Right lobe of liver (tissue), 6 donors: ENCODE measurements at regions not wholly inside any gene's neighbourhood (a gene's known extent, or its start where the extent isn't known, plus 50 kb on each side); places are given as distances from the start of the nearest gene placed in this dataset.

ENCODE experiments used
- ATAC-seq, 4 donors: fragments of 200-7000 bp; cut with Tn5 transposase; one replicate each; pipeline ENCODE4 v1.9.1; 2020; ENCODE audit warnings: mild to moderate bottlenecking in 4 of 4, moderate library complexity in 4 of 4
- DNase-seq, 3 donors: peaks; one replicate each; pipeline ENCODE4 v3.0.0-alpha.2; 2020
- H3K27ac ChIP-seq, 3 donors: fragments of 200-600 bp; one replicate each; pipeline ENCODE4 v1.8.0; 2022
- H3K27me3 ChIP-seq, 2 donors: fragments of 200-600 bp; one replicate each; pipeline ENCODE4 v1.8.0; 2022
- H3K36me3 ChIP-seq, 4 donors: fragments of 200-600 bp; sonication (generic) in 1 of 4; one replicate each; pipeline versions ENCODE4 v1.5.1 to v1.8.0; 2017 to 2022; ENCODE audit warnings: control low read depth in 1 of 4
- H3K4me1 ChIP-seq, 4 donors: fragments of 200-600 bp; sonication (generic) in 1 of 4; one replicate each; pipeline versions ENCODE4 v1.5.1 to v1.8.0; 2017 to 2022; ENCODE audit warnings: control low read depth in 1 of 4
- H3K4me3 ChIP-seq, 3 donors: fragments of 200-600 bp; one replicate each; pipeline ENCODE4 v1.8.0; 2022
- H3K9me3 ChIP-seq, 4 donors: fragments of 200-600 bp; sonication (generic) in 1 of 4; one replicate each; pipeline versions ENCODE4 v1.5.1 to v1.8.0; 2017 to 2022; ENCODE audit warnings: control low read depth in 1 of 4
- POLR2A ChIP-seq: fragments of 450-650 bp; IDR thresholded peaks from one replicate; pipeline ENCODE4 v1.6.1; 2017; ENCODE audit warnings: antibody characterized with exemption, mild to moderate bottlenecking
- WGBS: methylation state at CpG from one replicate; pipeline ENCODE4 v1.1.6; 2018; ENCODE audit warnings: low coverage, low lambda C conversion rate; ENCODE audit not compliant: insufficient coverage; ENCODE audit errors: missing lambda C conversion rate; 5-methylcytosine and 5-hydroxymethylcytosine counted together
- intact Hi-C, 2 donors: fragments of 100-400 bp; cut with DNase I; formaldehyde crosslinking; loops; one replicate each; pipeline versions ENCODE4 v1.11.2 to v1.14.1; 2022
- TF ChIP-seq, protein P1 (sequence below), 4 donors: fragments of 200-600 bp in 3 of 4; fragments of 450-650 bp in 1 of 4; IDR thresholded peaks; one replicate each; pipeline versions ENCODE4 v1.5.1 to v1.8.0; 2016 to 2022; ENCODE audit warnings: antibody characterized with exemption in 4 of 4, mild to moderate bottlenecking in 2 of 4
- donor health status: DM: no; HTN: yes; CAD: no.
- donor health status: DM: no; HTN: no; CAD: no.
- donor health status: DM: no; HTN: no; CAD: no.
- donor health status: DM: no; HTN: yes; CAD: no.
- donor health status: DM: no; HTN: yes; CAD: no.

DNA sequence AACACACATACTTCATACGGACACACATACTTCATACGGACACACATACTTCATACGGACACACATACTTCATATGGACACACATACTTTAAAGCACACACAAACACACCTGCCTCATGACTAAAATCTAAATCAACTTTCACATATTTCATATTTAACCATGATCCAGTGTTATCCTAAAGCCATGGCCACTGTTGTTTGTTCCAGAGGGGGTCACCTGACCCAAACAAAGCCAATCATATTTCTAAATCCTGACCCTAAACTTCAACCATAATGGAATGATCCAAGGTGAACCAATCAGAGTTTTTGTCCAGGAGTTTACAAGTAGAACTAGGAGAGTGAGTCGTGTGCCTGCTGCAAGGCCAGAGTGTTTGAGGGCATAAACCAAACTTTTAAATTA, 97.2 kb upstream of the KIT start:
- no peak overlapping the region for H3K27ac ChIP-seq
- no peak for ATAC-seq
- no peaks in the 10 kb centered on the region for H3K9me3 ChIP-seq
- intact Hi-C loops = no loop called here
- H3K4me1 ChIP-seq = no peaks in the 10 kb centered on the region
- 24% methylated on average over 4 of the region's 4 CpGs for WGBS
- no peaks in the 10 kb centered on the region for H3K36me3 ChIP-seq
- H3K27me3 ChIP-seq = no peaks in the 10 kb centered on the region
- no peak for TF ChIP-seq POLR2A
- TF ChIP-seq, protein P1, sequence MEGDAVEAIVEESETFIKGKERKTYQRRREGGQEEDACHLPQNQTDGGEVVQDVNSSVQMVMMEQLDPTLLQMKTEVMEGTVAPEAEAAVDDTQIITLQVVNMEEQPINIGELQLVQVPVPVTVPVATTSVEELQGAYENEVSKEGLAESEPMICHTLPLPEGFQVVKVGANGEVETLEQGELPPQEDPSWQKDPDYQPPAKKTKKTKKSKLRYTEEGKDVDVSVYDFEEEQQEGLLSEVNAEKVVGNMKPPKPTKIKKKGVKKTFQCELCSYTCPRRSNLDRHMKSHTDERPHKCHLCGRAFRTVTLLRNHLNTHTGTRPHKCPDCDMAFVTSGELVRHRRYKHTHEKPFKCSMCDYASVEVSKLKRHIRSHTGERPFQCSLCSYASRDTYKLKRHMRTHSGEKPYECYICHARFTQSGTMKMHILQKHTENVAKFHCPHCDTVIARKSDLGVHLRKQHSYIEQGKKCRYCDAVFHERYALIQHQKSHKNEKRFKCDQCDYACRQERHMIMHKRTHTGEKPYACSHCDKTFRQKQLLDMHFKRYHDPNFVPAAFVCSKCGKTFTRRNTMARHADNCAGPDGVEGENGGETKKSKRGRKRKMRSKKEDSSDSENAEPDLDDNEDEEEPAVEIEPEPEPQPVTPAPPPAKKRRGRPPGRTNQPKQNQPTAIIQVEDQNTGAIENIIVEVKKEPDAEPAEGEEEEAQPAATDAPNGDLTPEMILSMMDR (IDR thresholded peaks at IDR 0.05) = no peak
- DNase-seq = no peak
- H3K4me3 ChIP-seq = no peak overlapping the region

DNA sequence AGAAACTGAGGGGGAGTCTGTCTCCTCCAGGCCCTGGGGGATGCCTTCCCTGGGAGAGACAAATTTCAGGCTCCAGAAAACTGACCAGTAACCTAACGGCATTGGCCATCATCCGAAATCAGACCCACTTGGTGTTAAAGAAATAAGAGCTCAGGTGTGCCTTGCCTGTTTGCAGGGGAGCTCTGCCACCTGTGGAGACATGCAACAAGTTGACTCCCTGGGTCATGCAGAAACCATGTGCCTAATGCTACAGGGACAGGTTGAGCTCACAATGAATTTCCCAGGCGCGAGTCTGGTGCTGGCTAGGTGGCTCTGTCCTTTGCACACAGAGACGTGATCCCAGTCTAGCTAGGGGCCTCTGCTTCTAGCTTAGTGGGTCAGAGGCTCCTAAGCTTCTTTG, 95.8 kb upstream of the KIT start:
- no peak for ATAC-seq
- DNase-seq = no peak
- WGBS = 43% methylated on average over 1 of the region's 5 CpGs

DNA sequence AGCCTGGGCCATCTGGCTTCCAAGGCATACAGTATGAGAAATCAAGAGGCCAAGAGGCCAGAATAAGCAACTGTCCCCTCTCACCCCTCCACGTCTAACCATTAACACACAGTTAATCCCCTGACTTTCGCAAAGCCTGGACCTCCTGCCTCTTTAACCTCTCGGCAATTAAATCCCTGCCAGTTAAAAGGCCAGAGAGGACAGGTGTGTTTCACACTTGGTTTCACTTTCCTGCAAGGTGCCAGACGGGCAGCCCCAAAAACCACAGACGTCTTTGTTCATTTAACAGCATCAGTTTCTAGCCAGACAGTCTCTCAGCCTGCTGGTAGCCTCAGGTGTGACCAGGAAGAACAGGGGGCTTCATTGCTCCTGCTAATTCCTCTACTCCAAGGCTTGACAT, 91.1 kb upstream of the KIT start:
- no peak overlapping the region for H3K27ac ChIP-seq
- no peaks in the 10 kb centered on the region for H3K4me1 ChIP-seq
- H3K4me3 ChIP-seq = no peak overlapping the region
- no peaks in the 10 kb centered on the region for H3K9me3 ChIP-seq
- ATAC-seq (no peak), DNase-seq (no peak)
- TF ChIP-seq, protein P1 (IDR thresholded peaks at IDR 0.05) = no peak
- no peak for TF ChIP-seq POLR2A
- H3K27me3 ChIP-seq = no peaks in the 10 kb centered on the region
- intact Hi-C loops = no loop called here
- H3K36me3 ChIP-seq = no peaks in the 10 kb centered on the region
- 45% methylated on average over 5 of the region's 5 CpGs for WGBS

More for the DNA sequence above, 95.8 kb upstream of the KIT start:
- intact Hi-C loops = no loop called here
- no peak overlapping the region for H3K4me3 ChIP-seq
- TF ChIP-seq POLR2A = no peak
- TF ChIP-seq, protein P1 (IDR thresholded peaks at IDR 0.05) = no peak
- no peak overlapping the region for H3K27ac ChIP-seq
- H3K9me3 ChIP-seq = no peaks in the 10 kb centered on the region
- no peaks in the 10 kb centered on the region for H3K27me3 ChIP-seq
- H3K36me3 ChIP-seq = no peaks in the 10 kb centered on the region
- H3K4me1 ChIP-seq = no peaks in the 10 kb centered on the region

DNA sequence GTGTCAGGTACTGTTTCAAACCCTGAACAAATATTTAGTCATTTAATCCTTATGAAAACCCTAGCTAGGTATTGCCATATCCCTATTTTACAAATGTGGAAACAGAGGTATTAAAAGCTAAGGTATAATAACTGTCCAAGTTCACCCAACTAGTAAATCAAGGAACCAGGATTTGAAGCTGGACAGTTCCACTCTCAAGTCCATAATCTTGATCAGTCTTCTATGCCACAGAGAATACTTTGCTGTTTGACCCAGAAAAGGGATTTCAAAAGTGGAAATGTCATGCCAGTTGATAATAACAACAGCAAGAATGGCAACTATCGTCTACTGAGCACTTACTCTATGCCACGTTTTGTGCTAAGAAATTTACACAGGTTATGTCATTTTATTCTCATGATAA, 90.4 kb upstream of the KIT start:
- 64% methylated on average over 2 of the region's 2 CpGs for WGBS

More for the DNA sequence above, 90.4 kb upstream of the KIT start:
- Histone ChIP-seq H3K27me3 (no peaks in the 10 kb centered on the region), H3K27ac (no peak overlapping the region), H3K9me3 (no peaks in the 10 kb centered on the region), H3K4me3 (no peak overlapping the region), H3K36me3 (no peaks in the 10 kb centered on the region), H3K4me1 (no peaks in the 10 kb centered on the region)
- intact Hi-C loops = no loop called here
- DNase-seq = no peak
- ATAC-seq = no peak
- TF ChIP-seq POLR2A = no peak
- TF ChIP-seq, protein P1 (IDR thresholded peaks at IDR 0.05) = no peak
